H1 (cell line): ENCODE measurements at regions not wholly inside any gene's neighbourhood (a gene's known extent, or its start where the extent isn't known, plus 50 kb on each side); places are given as distances from the start of the nearest gene placed in this dataset.
"Not testable (repeated sequence)": the region's sequence is repeated elsewhere in the genome, so short reads cannot be mapped to it uniquely, and the experiment has no call there.

Source experiments
- CTCF ChIP-seq, 3 experiments: IDR thresholded peaks; 1 replicate in 2 of 3; 2 replicates in 1 of 3; pipeline versions ENCODE4 v1.5.1 to v1.6.1; 2011; ENCODE audit warnings: low read length in 3 of 3, mild to moderate bottlenecking in 3 of 3, inconsistent platforms in 2 of 3, low read depth in 1 of 3, moderate library complexity in 1 of 3; ENCODE audit not compliant: insufficient read depth in 1 of 3; ENCODE audit errors: control extremely low read depth in 1 of 3
- EZH2 ChIP-seq: fragments of 200-600 bp; sonication (generic); IDR thresholded peaks from 2 replicates; pipeline ENCODE4 v1.7.1; 2012; ENCODE audit warnings: low read depth, mild to moderate bottlenecking, moderate library complexity, low read length, inconsistent platforms; ENCODE audit not compliant: severe bottlenecking
- GABPA ChIP-seq: IDR thresholded peaks from 2 replicates; pipeline ENCODE4 v1.6.1; 2011; ENCODE audit warnings: mild to moderate bottlenecking, low read length, moderate library complexity, borderline replicate concordance; ENCODE audit not compliant: insufficient read depth
- HDAC2 ChIP-seq, 2 experiments: fragments of 300-600 bp in 1 of 2; sonication (generic) in 1 of 2; IDR thresholded peaks; 2 replicates each; pipeline ENCODE4 v1.6.1; 2011 to 2012; ENCODE audit warnings: low read depth in 2 of 2, low read length in 2 of 2, mild to moderate bottlenecking in 2 of 2, moderate library complexity in 2 of 2, borderline replicate concordance in 1 of 2, inconsistent platforms in 1 of 2
- MAFK ChIP-seq: IDR thresholded peaks from 2 replicates; pipeline ENCODE4 v1.6.1; 2012; ENCODE audit warnings: low read depth, mild to moderate bottlenecking, improper control_type of control experiment, low read length
- MAX ChIP-seq: IDR thresholded peaks from 2 replicates; pipeline ENCODE4 v1.6.1; 2012; ENCODE audit warnings: inconsistent platforms
- POLR2A ChIP-seq, 2 experiments: IDR thresholded peaks; 1 replicate in 1 of 2; 2 replicates in 1 of 2; pipeline ENCODE4 v1.6.1; 2011; ENCODE audit warnings: low read depth in 2 of 2, low read length in 2 of 2, mild to moderate bottlenecking in 2 of 2; ENCODE audit errors: control extremely low read depth in 1 of 2
- RAD21 ChIP-seq, 2 experiments: IDR thresholded peaks in 1 of 2; conservative IDR thresholded peaks in 1 of 2; 2 replicates each; pipeline ENCODE4 v1.6.1; 2011; ENCODE audit warnings: low read depth in 2 of 2, low read length in 2 of 2, improper control_type of control experiment in 1 of 2, inconsistent platforms in 1 of 2, mild to moderate bottlenecking in 1 of 2, moderate library complexity in 1 of 2
- SIX5 ChIP-seq: IDR thresholded peaks from 2 replicates; pipeline ENCODE4 v1.6.1; 2011; ENCODE audit warnings: mild to moderate bottlenecking, low read depth, low read length
- SRF ChIP-seq: IDR thresholded peaks from 2 replicates; pipeline ENCODE4 v1.6.1; 2011; ENCODE audit warnings: mild to moderate bottlenecking, low read depth, low read length, moderate library complexity
- TF ChIP-seq, protein P1 (sequence below): IDR thresholded peaks from 2 replicates; pipeline ENCODE4 v1.6.1; 2012; ENCODE audit warnings: low read length, inconsistent platforms
- TF ChIP-seq, protein P2 (sequence below): IDR thresholded peaks from 2 replicates; pipeline ENCODE4 v1.6.1; 2011; ENCODE audit warnings: low read length, improper control_type of control experiment

DNA sequence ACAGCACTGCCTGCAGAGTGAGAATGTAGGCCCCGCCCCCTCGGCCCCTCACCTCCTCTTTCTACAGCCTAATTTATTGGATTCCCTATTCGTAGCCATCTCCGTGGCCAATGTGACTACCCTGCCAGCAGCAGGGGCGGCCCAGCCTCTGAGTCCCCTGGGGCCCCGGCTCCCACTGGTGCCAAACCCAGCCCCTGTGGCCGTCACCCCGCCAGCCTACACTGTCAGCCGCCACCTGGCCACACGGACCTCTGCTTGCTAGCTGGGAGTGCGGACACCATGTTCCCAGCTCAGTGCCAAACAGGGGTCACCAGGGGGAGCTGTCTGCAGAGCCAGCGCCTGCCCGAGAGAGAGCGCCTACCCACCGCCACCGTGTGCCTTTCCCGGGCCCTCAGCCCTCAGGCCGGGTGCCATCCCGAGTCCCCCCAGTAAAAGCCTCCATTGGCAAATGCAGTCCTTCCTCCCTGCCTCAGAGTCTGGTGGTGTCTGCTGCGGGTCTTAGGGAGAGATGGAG, 201.1 kb downstream of the CCT8L2 start:
- TF ChIP-seq CTCF (IDR thresholded peaks at IDR 0.05; ENCODE audit: control extremely low read depth in 1 of 3, insufficient read depth in 1 of 3, low read depth in 1 of 3, low read length in 3 of 3); MAFK; RAD21 (IDR thresholded peaks at IDR 0.05 in 1 of 2, conservative IDR thresholded peaks at IDR 0.05 in 1 of 2; ENCODE audit: low read depth in 2 of 2, low read length in 2 of 2); GABPA; MAX; SIX5; POLR2A (IDR thresholded peaks at IDR 0.05; ENCODE audit: control extremely low read depth in 1 of 2, low read depth in 2 of 2, low read length in 2 of 2); EZH2; SRF; HDAC2 (IDR thresholded peaks at IDR 0.05; ENCODE audit: borderline replicate concordance in 1 of 2, low read depth in 2 of 2, low read length in 2 of 2): not testable (repeated sequence)
- TF ChIP-seq, protein P1, sequence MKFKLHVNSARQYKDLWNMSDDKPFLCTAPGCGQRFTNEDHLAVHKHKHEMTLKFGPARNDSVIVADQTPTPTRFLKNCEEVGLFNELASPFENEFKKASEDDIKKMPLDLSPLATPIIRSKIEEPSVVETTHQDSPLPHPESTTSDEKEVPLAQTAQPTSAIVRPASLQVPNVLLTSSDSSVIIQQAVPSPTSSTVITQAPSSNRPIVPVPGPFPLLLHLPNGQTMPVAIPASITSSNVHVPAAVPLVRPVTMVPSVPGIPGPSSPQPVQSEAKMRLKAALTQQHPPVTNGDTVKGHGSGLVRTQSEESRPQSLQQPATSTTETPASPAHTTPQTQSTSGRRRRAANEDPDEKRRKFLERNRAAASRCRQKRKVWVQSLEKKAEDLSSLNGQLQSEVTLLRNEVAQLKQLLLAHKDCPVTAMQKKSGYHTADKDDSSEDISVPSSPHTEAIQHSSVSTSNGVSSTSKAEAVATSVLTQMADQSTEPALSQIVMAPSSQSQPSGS = not testable (repeated sequence)
- TF ChIP-seq, protein P2, sequence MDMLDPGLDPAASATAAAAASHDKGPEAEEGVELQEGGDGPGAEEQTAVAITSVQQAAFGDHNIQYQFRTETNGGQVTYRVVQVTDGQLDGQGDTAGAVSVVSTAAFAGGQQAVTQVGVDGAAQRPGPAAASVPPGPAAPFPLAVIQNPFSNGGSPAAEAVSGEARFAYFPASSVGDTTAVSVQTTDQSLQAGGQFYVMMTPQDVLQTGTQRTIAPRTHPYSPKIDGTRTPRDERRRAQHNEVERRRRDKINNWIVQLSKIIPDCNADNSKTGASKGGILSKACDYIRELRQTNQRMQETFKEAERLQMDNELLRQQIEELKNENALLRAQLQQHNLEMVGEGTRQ = not testable (repeated sequence)
